ENCODE measurements at regions not wholly inside any gene's neighbourhood (a gene's known extent, or its start where the extent isn't known, plus 50 kb on each side); places are given as distances from the start of the nearest gene placed in this dataset.

GRCh38 chr18:64949885-64950284, 800.9 kb upstream of the CDH7 start:
- Histone ChIP-seq H3K4me1 (ENCODE audit: insufficient read depth, low read length, poor library complexity, severe bottlenecking) (no peaks in the 10 kb centered on the region), H3K9me3 (ENCODE audit: low read length) (no peaks in the 10 kb centered on the region), H3K4me2 (ENCODE audit: low read length) (no peak overlapping the region), H4K20me1 (ENCODE audit: insufficient read depth, low read length) (no peaks in the 10 kb centered on the region), H3K9me2 (ENCODE audit: insufficient read depth, low read length) (no peaks in the 10 kb centered on the region), H3K79me2 (ENCODE audit: insufficient read depth, low read depth, low read length) (no peaks in the 10 kb centered on the region), H3K36me3 (ENCODE audit: insufficient read depth, low read length) (no peaks in the 10 kb centered on the region), H2AFZ (ENCODE audit: low read length) (no peak overlapping the region), H3K4me3 (ENCODE audit: low read depth, low read length, poor library complexity, severe bottlenecking) (no peak overlapping the region), H3K27ac (ENCODE audit: low read depth, low read length, poor library complexity, severe bottlenecking) (no peak overlapping the region)
- TF ChIP-seq CTCF (conservative IDR thresholded peaks at IDR 0.05; ENCODE audit: low read length) (no peak), EZH2phosphoT487 (IDR thresholded peaks at IDR 0.05; ENCODE audit: borderline replicate concordance, low read depth, low read length) (no peak)
- DNase-seq (ENCODE audit: low spot score): no peak
- intact Hi-C loops (cut with micrococcal nuclease; ENCODE audit: unreplicated experiment): no loop called here
- no TSS peak for BruUV-seq (replicated peaks)
- ChIA-PET POLR2A (no interaction called here), CTCF (ENCODE audit: unreplicated experiment) (no interaction called here)

GRCh38 chr18:64936671-64937070, 787.8 kb upstream of the LINC00305 start:
- H3K9me2 ChIP-seq (ENCODE audit: insufficient read depth, low read length): no peaks in the 10 kb centered on the region
- no TSS peak for BruUV-seq (replicated peaks)
- H3K9me3 ChIP-seq (ENCODE audit: low read length): no peaks in the 10 kb centered on the region
- POLR2A ChIA-PET: no interaction called here
- H3K4me1 ChIP-seq (ENCODE audit: insufficient read depth, low read length, poor library complexity, severe bottlenecking): no peaks in the 10 kb centered on the region
- no peak overlapping the region for H3K27ac ChIP-seq (ENCODE audit: low read depth, low read length, poor library complexity, severe bottlenecking)
- no peak overlapping the region for H3K4me3 ChIP-seq (ENCODE audit: low read depth, low read length, poor library complexity, severe bottlenecking)
- CTCF ChIA-PET (ENCODE audit: unreplicated experiment): no interaction called here
- H3K79me2 ChIP-seq (ENCODE audit: insufficient read depth, low read depth, low read length): no peaks in the 10 kb centered on the region
- DNase-seq (ENCODE audit: low spot score): no peak
- TF ChIP-seq CTCF (conservative IDR thresholded peaks at IDR 0.05; ENCODE audit: low read length) (no peak), EZH2phosphoT487 (IDR thresholded peaks at IDR 0.05; ENCODE audit: borderline replicate concordance, low read depth, low read length) (no peak)
- no peaks in the 10 kb centered on the region for H4K20me1 ChIP-seq (ENCODE audit: insufficient read depth, low read length)
- H2AFZ ChIP-seq (ENCODE audit: low read length): no peak overlapping the region
- H3K4me2 ChIP-seq (ENCODE audit: low read length): no peak overlapping the region
- no peaks in the 10 kb centered on the region for H3K36me3 ChIP-seq (ENCODE audit: insufficient read depth, low read length)
- intact Hi-C loops (cut with micrococcal nuclease; ENCODE audit: unreplicated experiment): no loop called here

GRCh38 chr18:64929036-64929435, 780.1 kb upstream of the LINC00305 start:
- CTCF ChIA-PET (ENCODE audit: unreplicated experiment): no interaction called here
- TF ChIP-seq CTCF (conservative IDR thresholded peaks at IDR 0.05; ENCODE audit: low read length) (no peak), EZH2phosphoT487 (IDR thresholded peaks at IDR 0.05; ENCODE audit: borderline replicate concordance, low read depth, low read length) (no peak)
- Histone ChIP-seq H3K9me2 (ENCODE audit: insufficient read depth, low read length) (no peaks in the 10 kb centered on the region), H3K4me2 (ENCODE audit: low read length) (no peak overlapping the region), H2AFZ (ENCODE audit: low read length) (no peak overlapping the region), H4K20me1 (ENCODE audit: insufficient read depth, low read length) (no peaks in the 10 kb centered on the region), H3K27ac (ENCODE audit: low read depth, low read length, poor library complexity, severe bottlenecking) (no peak overlapping the region), H3K4me3 (ENCODE audit: low read depth, low read length, poor library complexity, severe bottlenecking) (no peak overlapping the region), H3K9me3 (ENCODE audit: low read length) (no peaks in the 10 kb centered on the region), H3K4me1 (ENCODE audit: insufficient read depth, low read length, poor library complexity, severe bottlenecking) (no peaks in the 10 kb centered on the region), H3K36me3 (ENCODE audit: insufficient read depth, low read length) (no peaks in the 10 kb centered on the region), H3K79me2 (ENCODE audit: insufficient read depth, low read depth, low read length) (no peaks in the 10 kb centered on the region)
- POLR2A ChIA-PET: interaction anchor here (0.6 kb wide), 1 partner anchor 19 kb away, joined by 3 read pairs; no protein-coding TSS in a partner anchor
- intact Hi-C loops (cut with micrococcal nuclease; ENCODE audit: unreplicated experiment): no loop called here
- no peak for DNase-seq (ENCODE audit: low spot score)
- BruUV-seq (replicated peaks): no TSS peak
